HG03045 (cell line): ENCODE measurements at regions not wholly inside any gene's neighbourhood (a gene's known extent, or its start where the extent isn't known, plus 50 kb on each side); places are given as distances from the start of the nearest gene placed in this dataset.

ENCODE experiments used
- ATAC-seq: cut with Tn5 transposase; IDR thresholded peaks from one replicate; pipeline ENCODE4 v1.9.1; 2021; ENCODE audit warnings: mild to moderate bottlenecking, moderate library complexity; ENCODE audit not compliant: unreplicated experiment

DNA sequence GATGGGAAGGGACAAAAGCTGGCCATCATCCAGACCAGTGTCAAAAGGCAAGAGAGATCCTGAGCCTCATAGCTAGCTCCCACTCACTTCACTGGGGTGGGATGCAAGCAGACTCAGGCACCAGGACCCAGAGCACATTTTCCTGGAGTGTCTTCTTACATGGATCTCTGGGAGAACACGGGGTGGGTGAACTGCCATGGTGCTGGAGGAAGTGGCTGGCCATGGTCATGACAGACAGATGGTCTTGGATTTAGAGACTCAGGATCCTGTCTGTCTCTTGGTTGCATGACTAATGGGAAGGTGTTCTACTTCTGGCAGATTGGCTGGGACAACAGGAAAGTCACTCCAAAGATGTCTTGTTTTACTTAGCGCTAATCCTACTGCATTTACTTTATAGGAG is 311.5 kb downstream of the ATP23 start:
- no peak for ATAC-seq

DNA sequence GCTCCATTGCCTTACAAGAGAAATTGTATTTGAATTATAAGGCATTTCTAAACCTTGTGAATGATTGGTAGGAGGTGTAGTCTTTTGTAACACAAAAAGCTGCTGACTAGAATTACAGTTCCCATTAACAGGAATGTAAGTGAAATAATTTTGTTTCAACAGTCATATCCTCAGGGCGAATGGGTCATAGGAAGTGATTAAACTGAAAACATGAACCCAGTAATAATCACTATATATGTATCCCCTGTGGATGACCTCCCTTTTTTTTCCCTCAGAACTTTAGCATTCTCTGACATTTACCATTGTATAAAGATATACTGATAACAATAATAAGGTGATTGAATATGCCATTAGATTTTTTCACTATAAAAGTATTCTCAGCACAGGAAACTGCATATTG is 312.3 kb downstream of the ATP23 start:
- no peak for ATAC-seq

DNA sequence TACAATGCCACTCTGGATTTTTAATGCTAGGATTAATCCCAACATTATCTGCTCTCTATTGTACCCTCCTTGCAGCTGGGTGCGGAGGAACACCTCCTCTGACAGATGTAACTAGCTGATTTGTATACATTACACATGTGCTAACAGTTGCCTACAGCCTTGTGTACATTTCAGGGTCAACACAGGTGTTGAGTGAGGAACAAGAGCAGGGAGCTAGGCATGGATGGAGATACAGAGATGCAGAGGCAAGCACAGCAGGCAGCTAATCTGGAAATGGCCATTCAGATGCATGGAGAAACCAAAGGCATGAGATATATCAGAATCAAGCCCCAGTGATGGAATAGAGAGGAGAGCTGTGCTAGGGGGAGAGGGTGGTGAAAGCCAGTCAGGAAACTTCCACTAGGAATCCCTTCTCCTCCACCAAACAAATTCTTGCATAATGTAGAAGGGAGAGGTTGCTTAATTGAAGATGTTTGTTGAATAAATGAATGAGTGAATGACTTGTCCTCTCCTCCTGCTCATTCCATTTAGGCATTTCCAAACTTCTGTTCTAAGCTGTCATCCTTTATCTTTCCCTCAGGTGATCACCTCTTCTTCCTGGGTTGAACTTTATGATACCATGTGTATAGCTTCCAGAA is 313.2 kb downstream of the ATP23 start:
- ATAC-seq, result no peak

DNA sequence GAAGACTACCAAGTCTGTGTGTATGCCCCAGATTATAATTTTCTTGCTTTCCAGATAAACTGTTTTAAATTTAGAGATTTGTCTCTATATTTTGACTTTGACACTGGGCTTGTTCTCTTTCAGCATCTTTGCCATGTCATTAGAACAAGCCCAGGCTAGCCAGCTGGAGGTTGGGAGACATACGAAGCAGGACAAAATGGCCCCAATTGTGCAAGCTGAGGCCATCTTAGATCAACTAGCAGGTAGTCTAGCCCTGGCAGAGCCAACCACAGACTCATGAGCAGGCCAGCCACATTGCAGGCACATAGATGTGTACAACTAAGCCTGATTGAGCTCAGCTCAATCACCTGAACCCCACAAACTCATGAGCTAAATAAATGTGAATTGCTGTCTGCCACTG is 321.4 kb downstream of the ATP23 start:
- no peak for ATAC-seq

DNA sequence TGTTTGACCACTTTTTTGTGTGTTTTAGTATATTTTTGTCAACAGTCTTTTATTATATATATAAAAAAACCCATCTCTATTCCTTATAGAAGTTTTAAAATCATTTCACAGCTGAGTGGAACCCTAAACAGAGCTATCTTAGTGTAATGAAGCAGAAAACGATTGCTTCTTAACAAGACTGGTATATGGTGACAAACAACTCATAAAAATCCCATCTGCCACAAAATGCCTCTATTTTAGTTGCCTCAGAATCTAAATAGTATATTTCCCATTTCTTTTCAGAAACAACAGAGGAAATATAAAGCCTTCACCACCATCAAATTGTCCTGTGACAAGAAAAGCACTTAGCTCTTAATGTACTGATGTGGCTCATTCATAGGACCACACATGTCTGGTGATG is 322.4 kb downstream of the ATP23 start:
- ATAC-seq, result no peak

DNA sequence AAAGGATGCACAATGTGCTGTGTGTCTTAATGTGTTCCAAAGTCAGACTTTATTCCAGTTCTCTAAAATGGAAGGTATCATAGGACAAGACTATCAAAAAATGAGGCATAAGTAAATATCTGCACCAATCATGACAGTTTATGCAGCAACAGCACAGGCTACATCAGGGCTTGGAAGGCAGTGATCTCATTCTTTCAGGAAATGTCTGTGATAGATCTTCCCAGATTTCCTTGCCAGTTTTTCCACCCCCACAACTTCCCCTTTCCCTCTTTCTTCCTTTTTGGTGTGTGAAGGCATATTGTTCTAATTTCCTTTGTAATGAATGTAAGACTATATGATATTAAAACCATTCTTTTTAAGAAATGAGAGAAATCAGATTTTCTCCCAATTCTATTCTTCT is 326.7 kb downstream of the ATP23 start:
- ATAC-seq, result no peak

DNA sequence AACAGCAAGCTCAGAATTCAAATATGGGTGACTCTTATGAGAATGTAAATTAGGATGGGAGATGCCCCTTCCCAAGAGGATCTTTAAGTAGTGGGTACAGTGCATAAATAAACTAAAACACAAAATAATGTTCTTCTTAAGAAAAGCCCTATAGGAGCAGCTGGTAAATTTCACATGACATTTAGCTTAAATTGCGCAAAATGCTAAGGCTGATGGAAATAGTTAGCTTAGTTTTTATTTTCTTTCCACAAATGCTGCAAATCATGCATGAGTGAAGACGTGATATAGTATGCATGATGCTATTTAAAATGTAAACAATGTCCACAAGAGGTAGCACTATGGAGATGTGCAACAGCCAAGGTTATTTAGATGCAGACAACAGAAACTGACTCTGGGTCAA is 328.1 kb downstream of the ATP23 start:
- ATAC-seq, result no peak

DNA sequence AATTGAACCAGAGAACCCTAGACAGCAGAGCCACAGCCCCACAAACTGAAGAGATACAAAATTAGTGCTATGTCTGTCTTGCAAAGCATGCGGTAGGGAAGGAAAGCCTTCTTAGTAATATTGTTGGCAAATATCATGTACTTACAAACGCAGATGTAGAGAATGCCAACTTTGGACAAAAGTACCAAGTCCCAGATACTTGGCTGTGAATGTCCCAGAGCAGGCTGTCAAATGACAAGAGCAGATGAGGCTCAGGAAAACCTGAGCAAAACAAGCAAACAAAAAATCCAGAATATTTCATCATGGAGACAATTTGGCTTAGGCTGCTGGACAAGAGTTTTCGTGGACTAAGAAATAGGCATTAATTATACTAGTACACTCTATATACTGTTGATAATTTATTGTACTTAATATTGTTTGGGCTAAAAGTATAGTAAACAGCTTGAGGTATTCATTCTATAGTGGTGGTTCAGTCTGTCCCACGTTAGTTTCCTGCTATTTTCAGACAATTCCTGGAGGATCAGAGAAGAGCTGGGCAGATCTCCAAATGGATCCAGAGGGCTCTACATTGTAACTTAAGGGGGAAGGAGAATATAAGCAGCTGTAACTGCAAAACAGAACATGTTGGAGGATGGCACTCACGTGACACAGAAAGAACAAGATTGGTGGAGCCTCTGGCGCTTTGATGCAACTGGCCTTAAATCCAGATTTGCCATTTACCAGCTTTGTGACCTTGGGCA is 329.8 kb downstream of the ATP23 start:
- ATAC-seq, result no peak

DNA sequence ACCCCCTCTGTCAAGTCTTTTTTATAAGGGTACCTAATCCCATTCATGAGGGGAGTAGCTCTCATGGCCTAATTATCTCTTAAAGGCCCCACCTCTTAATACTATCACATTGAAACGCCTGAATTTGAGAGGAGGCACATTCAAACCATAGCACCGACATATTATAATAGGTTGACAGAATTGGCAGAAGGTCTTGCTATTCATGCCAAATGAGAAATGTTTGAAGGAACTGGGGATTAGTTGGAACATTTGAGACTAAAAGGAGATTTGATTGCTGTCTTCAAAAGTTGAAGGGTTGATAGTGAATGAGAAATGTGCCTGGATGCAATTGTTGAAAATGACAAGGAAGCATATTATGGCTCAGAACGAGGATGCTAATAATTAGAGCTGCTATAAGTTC is 331.1 kb downstream of the ATP23 start:
- ATAC-seq, result no peak

DNA sequence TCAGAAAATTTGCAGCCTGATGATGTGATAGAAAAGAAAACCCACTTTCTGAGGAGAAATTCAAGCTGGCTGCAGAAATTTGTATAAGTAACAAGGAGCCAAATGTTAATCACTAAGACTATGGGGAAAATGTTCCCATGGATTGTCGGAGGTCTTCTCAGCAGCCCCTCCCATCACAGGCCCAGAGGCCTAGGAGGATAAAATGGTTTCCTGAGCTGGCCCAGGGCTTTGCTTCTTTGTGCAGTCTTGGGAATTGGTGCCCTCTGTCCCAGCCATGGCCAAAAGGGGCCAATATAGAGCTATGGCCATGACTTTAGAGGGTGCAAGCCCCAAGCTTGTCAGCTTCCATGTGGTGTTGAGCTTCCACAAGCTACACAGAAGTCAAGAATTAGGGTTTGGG is 335.9 kb downstream of the ATP23 start:
- ATAC-seq, result no peak

DNA sequence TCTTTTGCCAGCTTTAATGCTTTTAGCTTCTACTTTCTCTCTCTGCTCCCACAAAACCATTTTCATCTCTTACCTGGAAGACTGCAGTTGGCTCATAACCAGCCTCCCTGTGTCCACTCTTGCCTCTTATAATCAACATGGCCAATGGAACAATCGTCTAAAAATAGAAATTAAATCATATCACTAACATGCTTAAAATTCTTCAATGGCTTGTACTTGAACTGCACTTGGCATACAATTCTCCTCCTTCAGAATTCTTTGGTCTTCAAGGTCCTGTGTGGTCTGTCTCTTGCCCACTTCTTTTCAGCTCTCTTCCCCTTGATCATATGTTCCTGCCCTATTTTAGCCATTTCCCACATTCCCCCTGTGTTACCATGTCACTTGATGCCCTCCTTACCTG is 342.2 kb downstream of the ATP23 start:
- no peak for ATAC-seq

DNA sequence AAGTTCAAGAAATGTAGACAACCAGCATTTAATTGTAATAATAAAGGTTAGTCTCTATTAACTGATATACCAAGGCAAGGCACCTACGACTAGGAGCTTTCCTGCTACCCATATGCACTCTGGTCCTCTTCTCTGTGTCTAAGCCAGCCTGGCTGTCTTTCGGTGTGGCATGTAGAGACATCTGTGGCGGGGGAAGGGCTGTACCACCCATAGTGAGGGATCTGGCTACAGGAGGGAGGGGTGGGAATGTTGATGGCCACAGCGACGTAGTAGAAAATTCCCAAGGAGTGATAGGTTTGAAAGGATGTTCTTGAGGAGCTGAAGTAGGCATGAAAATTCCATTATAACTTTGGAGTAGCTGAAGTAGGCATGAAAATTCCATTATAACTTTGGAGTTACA is 344.2 kb downstream of the ATP23 start:
- ATAC-seq, result no peak

DNA sequence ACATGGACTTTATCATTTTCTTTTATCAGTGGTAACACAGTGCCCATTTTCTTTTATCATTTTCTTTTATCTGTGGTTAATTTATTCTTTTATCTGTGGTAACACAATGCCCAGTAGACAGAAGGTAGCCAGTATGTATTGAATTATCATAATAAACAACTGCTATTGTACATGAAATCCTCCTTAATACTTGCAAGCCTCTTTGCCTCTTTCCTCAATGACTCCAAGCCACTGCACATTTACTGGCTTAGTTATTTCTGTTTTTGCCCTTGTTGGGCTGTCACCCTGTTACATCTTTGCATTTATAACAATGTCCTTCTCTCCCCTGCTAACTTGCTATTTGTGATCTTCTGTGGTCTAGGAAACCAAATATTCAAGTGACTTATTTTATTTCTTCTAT is 345.0 kb downstream of the ATP23 start:
- ATAC-seq, result no peak

DNA sequence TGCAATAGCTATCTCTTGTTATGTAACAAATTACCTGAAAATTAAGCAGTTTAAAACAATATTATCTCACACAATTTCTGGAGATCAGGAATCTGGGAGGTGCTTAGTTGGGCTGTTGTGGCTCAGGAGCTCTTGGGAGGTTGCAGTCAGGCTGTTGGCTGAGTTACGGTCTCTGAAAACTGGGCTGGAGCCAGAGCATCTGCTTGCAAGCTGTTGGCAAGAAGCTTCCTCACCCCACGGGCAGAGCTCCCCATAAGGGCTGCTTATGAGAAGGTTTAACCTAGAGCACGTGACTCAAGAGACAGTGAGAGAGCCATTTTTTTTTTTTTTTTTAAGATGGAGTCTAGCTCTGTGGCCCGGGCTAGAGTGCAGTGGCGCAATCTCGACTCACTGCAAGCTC is 346.8 kb downstream of the ATP23 start:
- ATAC-seq, result no peak

DNA sequence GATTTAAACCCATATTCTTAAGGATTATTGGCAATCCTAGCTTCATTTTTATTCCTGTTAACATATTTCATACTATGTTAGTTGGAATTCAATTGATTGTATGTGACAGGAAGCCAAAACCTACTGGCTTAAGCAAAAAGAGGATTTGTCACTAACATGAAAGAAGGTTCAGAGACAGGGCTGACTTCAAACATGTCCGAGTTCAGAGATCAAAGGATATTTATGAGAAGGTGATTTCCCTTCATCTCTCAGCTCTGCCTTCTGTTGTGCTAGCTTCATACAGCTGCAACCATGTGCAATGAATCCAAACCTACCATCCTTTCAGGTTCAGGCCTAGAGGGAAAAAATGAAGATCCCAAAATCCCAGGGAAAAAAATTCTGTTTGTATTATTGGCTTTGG is 349.7 kb downstream of the ATP23 start:
- no peak for ATAC-seq

DNA sequence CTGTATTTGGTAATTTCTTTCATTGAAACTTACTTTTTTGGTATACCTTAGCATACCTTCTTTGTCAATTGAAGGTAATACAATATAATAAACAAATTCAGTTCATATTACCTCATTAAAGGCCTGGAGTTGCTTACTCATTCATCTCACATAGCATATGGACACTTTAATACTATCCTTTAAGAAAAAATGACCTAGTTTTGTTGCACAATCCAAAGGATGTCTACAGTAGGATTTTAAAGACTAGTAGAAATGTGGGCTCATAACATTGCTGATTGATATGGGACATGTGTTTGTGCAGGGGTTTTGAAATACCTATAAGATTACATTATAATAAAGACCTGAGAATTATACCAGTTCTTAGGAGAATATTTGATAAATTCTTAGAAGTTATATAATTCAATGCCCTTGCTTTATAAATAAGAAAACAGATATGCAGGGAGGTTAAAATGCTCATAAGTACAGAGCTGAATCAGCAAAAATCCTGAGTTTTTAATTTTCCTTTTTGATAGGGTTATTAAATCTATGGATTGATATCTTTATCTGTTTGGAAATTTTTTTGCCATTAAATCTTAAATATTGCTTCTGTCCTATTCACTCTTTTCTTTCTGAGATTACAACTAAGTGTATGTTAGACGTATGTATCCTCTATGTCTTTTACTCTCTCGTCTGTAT is 352.1 kb downstream of the ATP23 start:
- no peak for ATAC-seq

DNA sequence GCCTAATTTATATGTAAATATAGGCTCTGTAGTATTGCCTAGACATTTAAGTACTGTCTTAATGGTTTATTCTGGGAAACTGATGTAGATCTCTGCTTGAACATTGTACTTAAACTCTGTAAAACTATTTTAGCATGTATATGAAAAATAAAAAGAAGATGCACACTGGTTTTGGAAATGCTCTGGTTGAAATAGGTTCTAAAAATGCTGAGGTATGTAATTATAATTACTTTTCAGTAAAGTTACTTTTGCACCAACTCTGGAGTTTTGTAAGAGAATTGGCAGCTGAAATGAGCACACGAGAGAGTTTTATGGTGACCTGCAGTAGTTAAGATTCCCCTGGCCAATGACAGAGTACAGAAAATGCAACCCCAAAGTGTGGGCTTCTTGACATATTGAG is 353.9 kb downstream of the ATP23 start:
- ATAC-seq, result no peak

DNA sequence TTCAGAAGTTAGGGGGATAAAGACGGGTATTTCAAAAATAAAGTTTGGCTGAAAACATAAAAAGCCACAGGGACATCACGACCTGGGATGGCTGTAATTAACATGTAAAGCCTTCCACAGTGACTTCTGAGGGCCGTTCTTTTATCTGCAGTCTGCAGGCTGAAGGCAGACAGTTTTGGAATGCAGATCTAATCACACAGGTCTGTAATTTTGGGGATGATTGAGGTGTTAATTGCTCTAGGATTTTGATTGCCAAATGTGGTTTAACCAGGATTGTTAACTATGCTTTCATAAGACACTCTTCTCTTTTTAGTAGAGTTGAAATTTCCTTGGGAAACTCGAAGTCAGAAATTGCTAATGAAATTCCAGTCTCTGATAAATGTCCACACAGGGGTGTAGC is 355.5 kb downstream of the ATP23 start:
- ATAC-seq, result no peak

DNA sequence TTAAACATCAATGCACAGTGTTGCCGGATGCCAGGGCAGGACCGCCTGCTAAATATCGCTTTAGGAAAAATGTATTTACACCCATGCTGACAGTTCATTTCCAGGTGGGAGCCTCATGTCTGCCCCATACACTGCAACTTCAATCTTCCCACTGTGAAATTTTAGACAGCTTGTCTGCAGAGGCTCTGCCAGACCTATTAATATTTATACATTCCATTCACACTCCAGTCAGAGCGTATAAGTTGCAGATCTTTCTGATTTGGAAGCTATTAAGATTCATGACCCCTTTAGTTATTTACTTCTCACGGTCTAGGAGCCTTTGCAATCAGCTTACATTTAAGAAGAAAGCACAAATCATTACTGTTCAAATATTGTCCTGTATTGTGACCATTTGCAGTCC is 357.4 kb downstream of the ATP23 start:
- ATAC-seq, result no peak

DNA sequence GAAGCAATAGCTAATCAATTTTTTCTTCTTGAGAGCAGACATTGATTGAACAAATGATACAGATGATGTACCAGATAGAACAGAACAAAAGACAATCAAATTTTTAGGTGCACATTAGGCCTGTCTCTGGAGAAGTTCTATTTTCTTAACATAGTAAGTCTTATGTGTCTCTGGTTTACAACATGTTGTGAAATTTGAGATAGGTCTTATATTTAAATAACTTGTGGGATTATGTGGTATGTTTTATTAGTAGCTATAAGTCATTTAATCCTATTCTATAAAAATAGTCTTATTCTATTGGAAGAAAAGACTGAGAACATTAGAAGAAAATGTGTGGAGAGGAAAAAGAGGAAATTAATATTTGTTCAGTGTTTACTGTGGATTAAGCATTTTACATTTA is 358.0 kb downstream of the ATP23 start:
- no peak for ATAC-seq

DNA sequence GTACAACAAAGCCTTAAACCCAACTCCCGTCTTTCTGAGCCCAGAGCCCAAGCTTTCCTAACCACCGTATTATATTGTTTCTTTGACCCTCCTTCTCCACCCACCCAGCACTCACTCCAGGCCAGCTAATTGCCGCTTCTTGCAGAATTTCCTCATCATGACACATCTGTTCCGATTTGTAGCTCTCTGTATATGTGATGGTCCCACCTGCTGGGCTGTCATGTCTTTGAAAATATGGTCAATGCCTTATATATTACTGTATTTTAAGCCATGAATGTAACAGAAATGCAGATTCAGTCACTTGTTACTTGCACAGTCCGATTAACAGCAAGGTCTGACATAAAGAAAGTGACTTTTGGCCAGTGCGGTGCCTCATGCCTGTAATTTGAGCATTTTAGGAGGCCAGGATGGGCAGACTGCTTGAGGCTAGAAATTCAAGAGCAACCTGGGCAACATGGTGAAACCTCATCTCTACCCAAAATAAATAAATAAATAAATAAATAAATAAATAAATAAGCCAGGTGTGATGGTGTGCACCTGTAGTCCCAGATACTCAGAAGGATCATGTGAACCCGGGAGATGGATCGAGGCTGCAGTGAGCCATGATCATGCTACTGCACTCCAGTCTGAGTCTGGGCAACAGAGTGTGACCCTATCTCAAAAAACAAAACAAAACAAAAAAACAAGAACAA is 359.8 kb downstream of the ATP23 start:
- ATAC-seq, result no peak

DNA sequence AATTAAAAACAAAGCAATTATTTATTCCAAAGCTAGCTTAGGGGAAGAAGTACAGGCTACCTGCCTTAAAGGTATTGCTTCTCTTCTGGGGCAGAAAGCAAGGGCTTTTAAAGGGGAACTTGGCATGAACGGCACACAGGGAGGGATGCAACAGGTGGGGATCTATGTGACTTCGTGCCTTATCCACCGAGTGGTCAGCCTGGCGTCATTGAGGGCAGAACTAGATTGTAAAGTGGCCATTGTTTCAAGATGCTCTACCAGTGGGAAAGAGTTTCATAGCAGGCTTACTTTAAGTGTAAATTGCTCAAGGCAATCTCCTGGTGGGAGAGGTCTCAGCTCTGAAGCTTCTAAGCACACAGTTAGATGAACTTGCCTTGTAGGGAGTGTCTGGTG is 360.4 kb downstream of the ATP23 start:
- ATAC-seq, result no peak
